Prostate gland (tissue), 2 donors: ENCODE measurements at regions not wholly inside any gene's neighbourhood (a gene's known extent, or its start where the extent isn't known, plus 50 kb on each side); places are given as distances from the start of the nearest gene placed in this dataset.

Source experiments
- DNase-seq: peaks from one replicate; pipeline ENCODE4 v3.0.0-alpha.2; 2019; ENCODE audit warnings: low spot score
- H3K27ac ChIP-seq, 2 donors: fragments of 200-600 bp; sonication (generic); 2 replicates each; pipeline ENCODE4 v1.5.1; 2017 to 2019
- H3K27me3 ChIP-seq: fragments of 200-600 bp; sonication (generic); replicated peaks from 2 replicates; pipeline ENCODE4 v1.5.1; 2019; ENCODE audit not compliant: insufficient read depth
- H3K36me3 ChIP-seq, 2 donors: fragments of 200-600 bp; sonication (generic); 1 replicate in 1 of 2; 2 replicates in 1 of 2; pipeline versions ENCODE4 v1.5.1 to v1.8.1; 2017 to 2019
- H3K4me1 ChIP-seq: fragments of 200-600 bp; sonication (generic); replicated peaks from 2 replicates; pipeline ENCODE4 v1.5.1; 2019
- H3K4me3 ChIP-seq, 2 donors: fragments of 200-600 bp; sonication (generic); 2 replicates each; pipeline ENCODE4 v1.5.1; 2017 to 2019
- H3K9me3 ChIP-seq: fragments of 200-600 bp; sonication (generic); 2 replicates; pipeline ENCODE4 v1.5.1; 2017
- CTCF ChIP-seq, 4 experiments: fragments of 200-600 bp in 2 of 4; fragments of 450-650 bp in 2 of 4; sonication (generic) in 2 of 4; IDR thresholded peaks; 1 replicate in 3 of 4; 2 replicates in 1 of 4; pipeline ENCODE4 v1.5.1; 2016 to 2019; ENCODE audit warnings: antibody characterized with exemption in 4 of 4, mild to moderate bottlenecking in 2 of 4, moderate library complexity in 2 of 4
- POLR2A ChIP-seq: fragments of 450-650 bp; IDR thresholded peaks from one replicate; pipeline ENCODE4 v1.6.1; 2016; ENCODE audit warnings: antibody characterized with exemption, mild to moderate bottlenecking
- POLR2AphosphoS5 ChIP-seq: sonication (generic); formaldehyde crosslinking; IDR thresholded peaks from one replicate; pipeline ENCODE4 v1.6.1; 2017; ENCODE audit warnings: antibody characterized with exemption
- WGBS: methylation state at CpG from one replicate; pipeline ENCODE4 v1.1.5; 2018; 5-methylcytosine and 5-hydroxymethylcytosine counted together
- intact Hi-C: fragments of 100-400 bp; cut with DNase I; formaldehyde crosslinking; loops from one replicate; pipeline ENCODE4 v1.14.2; 2022

- WGBS, result 66% methylated on average over 5 of the region's 5 CpGs
- intact Hi-C loops, result no loop called here
- Histone ChIP-seq H3K27me3 (no peaks in the 10 kb centered on the region), H3K36me3 (no peaks in the 10 kb centered on the region), H3K4me3 (no peak overlapping the region), H3K27ac (no peak overlapping the region), H3K9me3 (no peaks in the 10 kb centered on the region), H3K4me1 (no peaks in the 10 kb centered on the region)
- no peak for TF ChIP-seq POLR2A
- TF ChIP-seq POLR2AphosphoS5, result no peak
- TF ChIP-seq CTCF (IDR thresholded peaks at IDR 0.05), result no peak
- no peak for DNase-seq
Observed at GRCh38 chr9:107138261-107138992, 144.7 kb upstream of the RAD23B start.

GRCh38 chr9:107141967-107142366 is 141.1 kb upstream of the RAD23B start:
- H3K9me3 ChIP-seq, result no peaks in the 10 kb centered on the region
- TF ChIP-seq POLR2A (no peak), CTCF (IDR thresholded peaks at IDR 0.05) (peak in 1 of 4 experiments; percentile 27)
- no peak overlapping the region for H3K4me3 ChIP-seq
- no peak overlapping the region for H3K27ac ChIP-seq
- WGBS, result 82% methylated on average over 5 of the region's 5 CpGs
- DNase-seq, result no peak
- H3K27me3 ChIP-seq, result no peaks in the 10 kb centered on the region
- intact Hi-C loops, result no loop called here
- no peaks in the 10 kb centered on the region for H3K36me3 ChIP-seq
- H3K4me1 ChIP-seq, result no peaks in the 10 kb centered on the region

GRCh38 chr9:107142430-107142829 is 140.6 kb upstream of the RAD23B start:
- no peak overlapping the region for H3K4me3 ChIP-seq
- H3K36me3 ChIP-seq, result no peaks in the 10 kb centered on the region
- no peak for TF ChIP-seq CTCF (IDR thresholded peaks at IDR 0.05)
- TF ChIP-seq POLR2A, result no peak
- TF ChIP-seq POLR2AphosphoS5, result no peak
- DNase-seq, result no peak
- no peaks in the 10 kb centered on the region for H3K9me3 ChIP-seq
- no peaks in the 10 kb centered on the region for H3K27me3 ChIP-seq
- no peaks in the 10 kb centered on the region for H3K4me1 ChIP-seq
- no peak overlapping the region for H3K27ac ChIP-seq
- 67% methylated on average over 1 of the region's 1 CpG for WGBS
- intact Hi-C loops, result no loop called here

GRCh38 chr9:107142896-107143603 is 140.0 kb upstream of the RAD23B start:
- no peak for DNase-seq
- H3K27me3 ChIP-seq, result no peaks in the 10 kb centered on the region
- H3K27ac ChIP-seq, result no peak overlapping the region

More at GRCh38 chr9:107142896-107143603, 140.0 kb upstream of the RAD23B start:
- Histone ChIP-seq H3K4me1 (no peaks in the 10 kb centered on the region), H3K9me3 (no peaks in the 10 kb centered on the region), H3K4me3 (no peak overlapping the region), H3K36me3 (no peaks in the 10 kb centered on the region)
- intact Hi-C loops, result no loop called here
- WGBS, result 60% methylated on average over 5 of the region's 5 CpGs
- TF ChIP-seq CTCF (IDR thresholded peaks at IDR 0.05) (no peak), POLR2AphosphoS5 (no peak), POLR2A (no peak)
